ENCODE measurements at regions not wholly inside any gene's neighbourhood (a gene's known extent, or its start where the extent isn't known, plus 50 kb on each side); places are given as distances from the start of the nearest gene placed in this dataset.

DNA sequence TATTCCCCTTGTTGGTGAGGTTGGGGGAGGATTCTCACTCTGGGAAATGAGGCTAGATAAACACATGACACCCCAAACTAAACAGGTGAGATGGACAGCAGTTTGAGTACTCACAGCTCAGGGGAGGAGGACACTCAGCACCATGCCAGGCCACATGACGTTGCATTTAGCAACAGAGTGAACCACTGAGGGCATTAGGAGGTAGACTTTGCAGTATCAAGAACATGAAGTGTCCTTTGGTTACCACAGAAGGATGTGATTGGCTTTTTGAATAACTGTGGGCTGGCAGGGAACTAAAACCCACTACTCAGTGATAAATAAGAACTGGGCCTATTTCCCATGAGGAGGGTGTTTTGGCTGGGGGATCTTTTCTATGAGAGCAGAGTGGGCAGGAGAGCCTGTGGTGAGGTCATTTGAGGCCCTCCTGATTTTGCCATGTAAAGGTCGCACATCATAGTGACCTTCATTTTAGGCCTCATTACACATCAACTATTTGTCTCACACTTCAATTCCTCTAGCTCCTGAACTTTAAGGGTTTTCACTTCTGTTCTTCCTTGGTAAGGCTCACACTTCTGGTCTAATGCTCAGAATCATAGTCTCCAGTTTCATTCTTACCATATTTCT is 89.8 kb upstream of the PRKD1 start:
- TF ChIP-seq CTCF (IDR thresholded peaks at IDR 0.05) (no peak), POLR2AphosphoS5 (IDR thresholded peaks at IDR 0.05) (no peak), POLR2A (IDR thresholded peaks at IDR 0.05; ENCODE audit: low read depth) (no peak), EP300 (IDR thresholded peaks at IDR 0.05) (no peak)

Data from esophagus muscularis mucosa (tissue), 4 donors.